Karpas-422 (cell line): ENCODE measurements at regions not wholly inside any gene's neighbourhood (a gene's known extent, or its start where the extent isn't known, plus 50 kb on each side); places are given as distances from the start of the nearest gene placed in this dataset.

Experiments used
- DNase-seq: peaks from one replicate; pipeline ENCODE4 v3.0.0-alpha.2; 2015
- H2AFZ ChIP-seq: fragments of 200-600 bp; sonication (generic); 2 replicates; pipeline ENCODE4 v1.6.1; 2014; ENCODE audit warnings: antibody characterized with exemption, low read length, mixed read lengths
- H3K27ac ChIP-seq: fragments of 200-600 bp; sonication (generic); 2 replicates; pipeline ENCODE4 v1.5.1; 2014; ENCODE audit warnings: mild to moderate bottlenecking, low read length, moderate library complexity
- H3K27me3 ChIP-seq: fragments of 200-600 bp; sonication (generic); 2 replicates; pipeline ENCODE4 v1.6.1; 2014; ENCODE audit warnings: low read length, mixed read lengths
- H3K36me3 ChIP-seq: fragments of 200-600 bp; sonication (generic); 2 replicates; pipeline ENCODE4 v1.6.1; 2014; ENCODE audit warnings: low read length, mixed read lengths; ENCODE audit not compliant: insufficient read depth
- H3K4me1 ChIP-seq: fragments of 200-600 bp; sonication (generic); 2 replicates; pipeline ENCODE4 v1.6.1; 2014; ENCODE audit warnings: mild to moderate bottlenecking, low read length, mixed read lengths
- H3K4me2 ChIP-seq: fragments of 200-600 bp; sonication (generic); 2 replicates; pipeline ENCODE4 v1.6.1; 2014; ENCODE audit warnings: low read length, low read depth, mild to moderate bottlenecking; ENCODE audit not compliant: poor library complexity, severe bottlenecking
- H3K4me3 ChIP-seq: fragments of 200-600 bp; sonication (generic); 2 replicates; pipeline ENCODE4 v1.5.1; 2014; ENCODE audit warnings: mild to moderate bottlenecking, antibody characterized with exemption, low read length, mixed read lengths
- H3K79me2 ChIP-seq: fragments of 200-600 bp; sonication (generic); 2 replicates; pipeline ENCODE4 v1.6.1; 2014; ENCODE audit warnings: mild to moderate bottlenecking, low read length, mixed read lengths
- H3K9ac ChIP-seq: fragments of 200-600 bp; sonication (generic); 2 replicates; pipeline ENCODE4 v1.6.0; 2014; ENCODE audit warnings: low read length
- H3K9me2 ChIP-seq: fragments of 200-600 bp; sonication (generic), shearing (Covaris generic); replicated peaks from 2 replicates; pipeline ENCODE4 v1.6.0; 2014; ENCODE audit warnings: mild to moderate bottlenecking, low read length, moderate library complexity; ENCODE audit not compliant: insufficient read depth
- H3K9me3 ChIP-seq: fragments of 300-700, 200-600 bp; sonication (generic); 2 replicates; pipeline ENCODE4 v1.6.1; 2014; ENCODE audit warnings: low read length, mixed read lengths
- H4K20me1 ChIP-seq: fragments of 200-600 bp; sonication (generic); 2 replicates; pipeline ENCODE4 v1.6.1; 2014; ENCODE audit warnings: mild to moderate bottlenecking, antibody characterized with exemption, low read length, low read depth; ENCODE audit not compliant: insufficient read depth

GRCh38 chr2:236823963-236824362 is 254.3 kb downstream of the ACKR3 start:
- Histone ChIP-seq H3K27ac (no peak overlapping the region), H2AFZ (no peak overlapping the region), H3K9me2 (no peaks in the 10 kb centered on the region), H3K79me2 (no peaks in the 10 kb centered on the region), H3K4me3 (no peak overlapping the region), H4K20me1 (no peaks in the 10 kb centered on the region), H3K4me2 (no peak overlapping the region), H3K36me3 (no peaks in the 10 kb centered on the region), H3K4me1 (no peaks in the 10 kb centered on the region), H3K9me3 (no peaks in the 10 kb centered on the region), H3K9ac (no peak overlapping the region), H3K27me3 (no peaks in the 10 kb centered on the region)
- no peak for DNase-seq

- Histone ChIP-seq H3K4me2 (no peak overlapping the region), H4K20me1 (no peaks in the 10 kb centered on the region), H3K36me3 (no peaks in the 10 kb centered on the region), H3K27me3 (no peaks in the 10 kb centered on the region), H3K4me3 (no peak overlapping the region), H3K9me2 (no peaks in the 10 kb centered on the region), H3K9ac (no peak overlapping the region), H3K79me2 (no peaks in the 10 kb centered on the region), H2AFZ (no peak overlapping the region), H3K9me3 (no peaks in the 10 kb centered on the region), H3K4me1 (no peaks in the 10 kb centered on the region), H3K27ac (no peak overlapping the region)
- DNase-seq = no peak
Measured at GRCh38 chr2:236824836-236825235, 255.2 kb downstream of the ACKR3 start.

GRCh38 chr2:236825989-236826510 is 256.4 kb downstream of the ACKR3 start:
- no peak for DNase-seq
- Histone ChIP-seq H3K9me2 (no peaks in the 10 kb centered on the region), H3K4me2 (no peak overlapping the region)

GRCh38 chr2:236826606-236827156 is 257.1 kb downstream of the ACKR3 start:
- H3K4me1 ChIP-seq = no peaks in the 10 kb centered on the region
- no peak overlapping the region for H3K4me3 ChIP-seq
- no peak overlapping the region for H2AFZ ChIP-seq
- H3K79me2 ChIP-seq = no peaks in the 10 kb centered on the region
- no peak overlapping the region for H3K4me2 ChIP-seq
- no peaks in the 10 kb centered on the region for H3K9me3 ChIP-seq
- H3K36me3 ChIP-seq = no peaks in the 10 kb centered on the region
- no peak for DNase-seq
- H3K9ac ChIP-seq = no peak overlapping the region
- H3K9me2 ChIP-seq = no peaks in the 10 kb centered on the region
- no peak overlapping the region for H3K27ac ChIP-seq
- no peaks in the 10 kb centered on the region for H4K20me1 ChIP-seq
- no peaks in the 10 kb centered on the region for H3K27me3 ChIP-seq

More at GRCh38 chr2:236825989-236826510, 256.4 kb downstream of the ACKR3 start:
- Histone ChIP-seq H4K20me1 (no peaks in the 10 kb centered on the region), H3K4me1 (no peaks in the 10 kb centered on the region), H3K36me3 (no peaks in the 10 kb centered on the region), H3K27ac (no peak overlapping the region), H2AFZ (no peak overlapping the region), H3K27me3 (no peaks in the 10 kb centered on the region), H3K9me3 (no peaks in the 10 kb centered on the region), H3K9ac (no peak overlapping the region), H3K79me2 (no peaks in the 10 kb centered on the region), H3K4me3 (no peak overlapping the region)

GRCh38 chr2:236827997-236828396 is 257.7 kb upstream of the COPS8 start:
- Histone ChIP-seq H3K27ac (no peak overlapping the region), H2AFZ (no peak overlapping the region), H3K27me3 (no peaks in the 10 kb centered on the region), H3K9ac (no peak overlapping the region), H4K20me1 (no peaks in the 10 kb centered on the region), H3K4me3 (no peak overlapping the region), H3K9me2 (no peaks in the 10 kb centered on the region), H3K79me2 (no peaks in the 10 kb centered on the region), H3K36me3 (no peaks in the 10 kb centered on the region), H3K9me3 (no peaks in the 10 kb centered on the region), H3K4me1 (no peaks in the 10 kb centered on the region), H3K4me2 (no peak overlapping the region)
- DNase-seq = no peak

GRCh38 chr2:236828820-236829219 is 256.9 kb upstream of the COPS8 start:
- Histone ChIP-seq H3K9me3 (no peaks in the 10 kb centered on the region), H3K27ac (no peak overlapping the region), H3K4me1 (no peaks in the 10 kb centered on the region), H3K4me3 (no peak overlapping the region), H2AFZ (no peak overlapping the region), H3K9me2 (no peaks in the 10 kb centered on the region), H3K27me3 (no peaks in the 10 kb centered on the region), H3K79me2 (no peaks in the 10 kb centered on the region), H4K20me1 (no peaks in the 10 kb centered on the region), H3K4me2 (no peak overlapping the region), H3K36me3 (no peaks in the 10 kb centered on the region), H3K9ac (no peak overlapping the region)
- DNase-seq = no peak

GRCh38 chr2:236830926-236831325 is 254.8 kb upstream of the COPS8 start:
- Histone ChIP-seq H3K9ac (no peak overlapping the region), H2AFZ (no peak overlapping the region), H3K9me2 (no peaks in the 10 kb centered on the region), H3K27me3 (no peaks in the 10 kb centered on the region), H4K20me1 (no peaks in the 10 kb centered on the region), H3K79me2 (no peaks in the 10 kb centered on the region), H3K36me3 (no peaks in the 10 kb centered on the region), H3K4me3 (no peak overlapping the region), H3K4me1 (no peaks in the 10 kb centered on the region), H3K9me3 (no peaks in the 10 kb centered on the region), H3K27ac (no peak overlapping the region), H3K4me2 (no peak overlapping the region)
- DNase-seq = no peak

GRCh38 chr2:236831698-236832097 is 254.0 kb upstream of the COPS8 start:
- H3K4me2 ChIP-seq = no peak overlapping the region
- no peak overlapping the region for H3K27ac ChIP-seq
- H3K36me3 ChIP-seq = no peaks in the 10 kb centered on the region
- DNase-seq = no peak
- no peak overlapping the region for H3K4me3 ChIP-seq
- no peaks in the 10 kb centered on the region for H3K79me2 ChIP-seq
- H3K9me3 ChIP-seq = no peaks in the 10 kb centered on the region
- no peak overlapping the region for H3K9ac ChIP-seq
- H2AFZ ChIP-seq = no peak overlapping the region
- no peaks in the 10 kb centered on the region for H3K9me2 ChIP-seq
- no peaks in the 10 kb centered on the region for H4K20me1 ChIP-seq
- no peaks in the 10 kb centered on the region for H3K4me1 ChIP-seq
- no peaks in the 10 kb centered on the region for H3K27me3 ChIP-seq
